KMS-11 (cell line): ENCODE measurements at regions not wholly inside any gene's neighbourhood (a gene's known extent, or its start where the extent isn't known, plus 50 kb on each side); places are given as distances from the start of the nearest gene placed in this dataset.

Experiments
- H2AFZ ChIP-seq: fragments of 200-600 bp; sonication (generic); 2 replicates; pipeline ENCODE4 v1.6.1; 2016; ENCODE audit warnings: antibody characterized with exemption, mixed run types, low read depth
- H3K27ac ChIP-seq: fragments of 200-600 bp; sonication (generic); 2 replicates; pipeline ENCODE4 v1.6.1; 2016; ENCODE audit warnings: mild to moderate bottlenecking, mixed run types
- H3K27me3 ChIP-seq: fragments of 200-600 bp; sonication (generic); 2 replicates; pipeline ENCODE4 v1.6.1; 2017; ENCODE audit warnings: mild to moderate bottlenecking, low read depth, mixed run types, moderate library complexity; ENCODE audit not compliant: insufficient read depth
- H3K36me3 ChIP-seq: fragments of 200-600 bp; sonication (generic); 2 replicates; pipeline ENCODE4 v1.6.1; 2017; ENCODE audit warnings: mild to moderate bottlenecking, mixed run types; ENCODE audit not compliant: insufficient read depth
- H3K4me1 ChIP-seq: fragments of 200-600 bp; sonication (generic); 2 replicates; pipeline ENCODE4 v1.6.1; 2016; ENCODE audit warnings: mild to moderate bottlenecking, low read depth, mixed run types; ENCODE audit not compliant: poor library complexity, severe bottlenecking
- H3K4me2 ChIP-seq: fragments of 200-600 bp; sonication (generic); 2 replicates; pipeline ENCODE4 v1.7.0; 2016; ENCODE audit warnings: mild to moderate bottlenecking, mixed run types
- H3K4me3 ChIP-seq: fragments of 200-600 bp; sonication (generic); IDR thresholded peaks from 2 replicates; pipeline ENCODE4 v1.6.1; 2017; ENCODE audit warnings: low read depth, low read length, mixed read lengths; ENCODE audit not compliant: insufficient read depth
- H3K79me2 ChIP-seq: fragments of 200-600 bp; sonication (generic); 2 replicates; pipeline ENCODE4 v1.6.1; 2016; ENCODE audit warnings: low read depth, mixed run types; ENCODE audit not compliant: insufficient read depth
- H3K9ac ChIP-seq: fragments of 200-600 bp; sonication (generic); 2 replicates; pipeline ENCODE4 v1.6.1; 2016; ENCODE audit warnings: mild to moderate bottlenecking, mixed run types
- H4K20me1 ChIP-seq: fragments of 200-600 bp; sonication (generic); 2 replicates; pipeline ENCODE4 v1.6.1; 2016; ENCODE audit warnings: mild to moderate bottlenecking, mixed run types; ENCODE audit not compliant: insufficient read depth
- TF ChIP-seq, protein P1 (sequence below): fragments of 200-600 bp; sonication (generic); conservative IDR thresholded peaks from 2 replicates; pipeline ENCODE4 v1.6.1; 2017; ENCODE audit warnings: low read depth, mild to moderate bottlenecking, antibody characterized with exemption, low read length, moderate library complexity, mixed read lengths

DNA sequence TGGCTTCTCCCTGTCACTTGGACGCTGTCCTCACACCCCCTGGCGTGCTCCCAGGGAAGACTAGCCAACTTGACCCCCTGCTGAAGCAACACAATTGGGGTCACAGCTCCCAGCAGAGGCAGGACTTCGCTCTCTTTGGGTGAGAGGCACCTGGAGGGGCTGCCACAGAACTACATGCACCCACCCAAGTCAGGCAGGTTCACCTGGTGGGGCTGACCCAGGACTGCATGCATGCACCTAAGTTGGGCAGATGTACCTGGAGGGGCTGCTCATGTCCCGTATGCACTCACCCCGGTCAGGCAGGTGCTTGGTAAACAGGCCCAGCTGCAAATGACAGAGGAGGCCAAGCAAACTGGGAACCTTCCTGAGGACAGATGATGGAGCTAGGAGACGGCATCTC, 154.3 kb upstream of the RPS6KA2 start:
- Histone ChIP-seq H3K4me3 (no peak overlapping the region), H3K4me2 (no peak overlapping the region), H4K20me1 (no peaks in the 10 kb centered on the region), H3K36me3 (no peaks in the 10 kb centered on the region), H3K4me1 (no peaks in the 10 kb centered on the region), H2AFZ (no peak overlapping the region), H3K27ac (no peak overlapping the region), H3K79me2 (no peaks in the 10 kb centered on the region), H3K9ac (no peak overlapping the region), H3K27me3 (no peaks in the 10 kb centered on the region)
- TF ChIP-seq, protein P1, sequence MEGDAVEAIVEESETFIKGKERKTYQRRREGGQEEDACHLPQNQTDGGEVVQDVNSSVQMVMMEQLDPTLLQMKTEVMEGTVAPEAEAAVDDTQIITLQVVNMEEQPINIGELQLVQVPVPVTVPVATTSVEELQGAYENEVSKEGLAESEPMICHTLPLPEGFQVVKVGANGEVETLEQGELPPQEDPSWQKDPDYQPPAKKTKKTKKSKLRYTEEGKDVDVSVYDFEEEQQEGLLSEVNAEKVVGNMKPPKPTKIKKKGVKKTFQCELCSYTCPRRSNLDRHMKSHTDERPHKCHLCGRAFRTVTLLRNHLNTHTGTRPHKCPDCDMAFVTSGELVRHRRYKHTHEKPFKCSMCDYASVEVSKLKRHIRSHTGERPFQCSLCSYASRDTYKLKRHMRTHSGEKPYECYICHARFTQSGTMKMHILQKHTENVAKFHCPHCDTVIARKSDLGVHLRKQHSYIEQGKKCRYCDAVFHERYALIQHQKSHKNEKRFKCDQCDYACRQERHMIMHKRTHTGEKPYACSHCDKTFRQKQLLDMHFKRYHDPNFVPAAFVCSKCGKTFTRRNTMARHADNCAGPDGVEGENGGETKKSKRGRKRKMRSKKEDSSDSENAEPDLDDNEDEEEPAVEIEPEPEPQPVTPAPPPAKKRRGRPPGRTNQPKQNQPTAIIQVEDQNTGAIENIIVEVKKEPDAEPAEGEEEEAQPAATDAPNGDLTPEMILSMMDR: no peak

DNA sequence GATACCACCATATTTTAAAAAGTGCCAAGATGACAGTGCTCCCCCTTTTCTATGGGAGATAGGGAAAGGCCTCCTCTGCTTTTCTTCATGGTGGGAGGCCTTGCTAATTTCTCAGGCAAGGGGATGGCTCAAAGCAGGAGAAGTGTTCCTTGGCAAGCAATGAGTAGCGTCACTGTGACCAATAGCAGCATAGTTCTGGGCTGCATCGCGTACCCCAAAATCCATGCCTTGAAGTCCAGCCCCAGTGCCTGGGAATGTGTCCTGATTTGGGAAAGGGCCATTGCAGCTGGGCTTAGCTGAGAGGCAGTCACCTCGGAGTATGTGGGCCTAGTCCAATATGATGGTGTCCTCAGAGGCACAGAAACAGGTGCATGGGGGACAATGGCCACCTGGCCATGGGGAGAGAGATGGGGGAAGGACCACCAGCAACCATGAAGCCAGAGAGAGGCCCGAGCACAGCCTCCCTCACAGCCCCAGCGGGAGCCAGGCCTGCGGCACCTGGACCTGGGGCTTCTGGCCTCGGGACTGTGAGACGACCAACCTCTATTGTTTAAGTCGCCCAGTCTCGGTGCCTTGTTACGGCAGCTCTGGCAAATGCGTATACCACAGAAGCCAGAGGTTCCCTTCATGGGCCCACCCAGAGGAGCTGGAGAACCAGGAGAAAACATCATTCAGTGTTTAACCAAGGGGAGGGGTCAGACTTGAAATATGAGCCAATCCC, 153.1 kb upstream of the RPS6KA2 start:
- Histone ChIP-seq H3K36me3 (no peaks in the 10 kb centered on the region), H3K27ac (no peak overlapping the region), H2AFZ (no peak overlapping the region), H3K27me3 (no peaks in the 10 kb centered on the region), H3K4me2 (no peak overlapping the region), H3K4me3 (no peak overlapping the region), H3K79me2 (no peaks in the 10 kb centered on the region), H3K9ac (no peak overlapping the region), H3K4me1 (no peaks in the 10 kb centered on the region), H4K20me1 (no peaks in the 10 kb centered on the region)
- TF ChIP-seq, protein P1: no peak

DNA sequence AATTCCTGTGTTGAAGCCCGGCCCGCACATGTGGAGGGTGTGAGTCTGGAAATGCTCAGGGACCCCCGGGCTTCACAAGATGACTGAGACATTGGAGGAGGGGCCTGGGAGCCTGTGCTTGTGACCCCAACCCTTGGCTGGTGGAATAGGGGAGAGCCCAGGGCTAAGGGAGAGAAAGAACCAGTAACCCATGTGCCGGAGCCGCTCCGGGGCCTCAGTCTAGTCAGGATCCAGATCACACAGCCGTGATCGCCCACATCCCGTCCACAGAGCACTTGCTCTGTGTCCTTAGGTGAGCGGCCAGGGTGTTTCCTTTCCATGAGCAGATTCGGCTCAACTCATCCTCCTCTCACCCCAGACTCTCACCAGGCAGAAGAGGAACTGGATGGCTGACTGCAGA, 152.3 kb upstream of the RPS6KA2 start:
- H3K27me3 ChIP-seq: no peaks in the 10 kb centered on the region
- H4K20me1 ChIP-seq: no peaks in the 10 kb centered on the region
- H3K36me3 ChIP-seq: no peaks in the 10 kb centered on the region
- H3K4me3 ChIP-seq: no peak overlapping the region
- no peaks in the 10 kb centered on the region for H3K4me1 ChIP-seq
- no peak overlapping the region for H3K9ac ChIP-seq
- H3K27ac ChIP-seq: no peak overlapping the region
- no peak overlapping the region for H2AFZ ChIP-seq
- no peaks in the 10 kb centered on the region for H3K79me2 ChIP-seq
- H3K4me2 ChIP-seq: no peak overlapping the region
- TF ChIP-seq, protein P1: no peak

DNA sequence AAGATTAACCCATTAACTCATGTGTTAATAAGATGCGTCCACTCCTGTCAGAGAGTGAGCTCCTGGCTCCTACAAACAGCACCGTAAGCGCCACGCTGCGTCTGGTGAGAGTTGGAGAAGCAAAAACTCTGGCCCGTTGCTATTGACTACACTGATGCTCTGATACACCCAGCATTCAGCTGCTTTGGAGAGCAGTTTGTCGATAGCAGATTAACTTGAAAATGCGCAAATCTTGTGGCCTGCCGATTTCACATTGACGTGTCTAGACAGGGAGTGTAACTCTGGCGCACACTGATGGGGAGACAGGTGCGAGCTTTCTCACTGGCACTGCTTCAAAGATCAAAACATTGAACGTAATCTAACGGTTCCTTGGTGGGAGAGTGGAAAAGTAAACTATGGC, 151.7 kb upstream of the RPS6KA2 start:
- no peaks in the 10 kb centered on the region for H3K79me2 ChIP-seq
- no peaks in the 10 kb centered on the region for H3K4me1 ChIP-seq
- H3K27me3 ChIP-seq: no peaks in the 10 kb centered on the region
- no peak overlapping the region for H3K4me2 ChIP-seq
- no peaks in the 10 kb centered on the region for H4K20me1 ChIP-seq
- H3K27ac ChIP-seq: no peak overlapping the region
- TF ChIP-seq, protein P1: no peak
- no peak overlapping the region for H3K9ac ChIP-seq
- no peaks in the 10 kb centered on the region for H3K36me3 ChIP-seq
- no peak overlapping the region for H3K4me3 ChIP-seq
- H2AFZ ChIP-seq: no peak overlapping the region
